NT2/D1 (cell line): ENCODE measurements at regions not wholly inside any gene's neighbourhood (a gene's known extent, or its start where the extent isn't known, plus 50 kb on each side); places are given as distances from the start of the nearest gene placed in this dataset.

Experiments
- SUZ12 ChIP-seq: IDR thresholded peaks from 2 replicates; pipeline ENCODE4 v1.6.1; 2011; ENCODE audit not compliant: insufficient read length, insufficient read depth; ENCODE audit errors: extremely low read depth
- YY1 ChIP-seq: IDR thresholded peaks from 2 replicates; pipeline ENCODE4 v1.6.1; 2011; ENCODE audit not compliant: insufficient read length, insufficient read depth
- ZNF274 ChIP-seq: IDR thresholded peaks from 2 replicates; pipeline ENCODE4 v1.6.1; 2011; ENCODE audit warnings: mild to moderate bottlenecking, low read depth, low read length

DNA sequence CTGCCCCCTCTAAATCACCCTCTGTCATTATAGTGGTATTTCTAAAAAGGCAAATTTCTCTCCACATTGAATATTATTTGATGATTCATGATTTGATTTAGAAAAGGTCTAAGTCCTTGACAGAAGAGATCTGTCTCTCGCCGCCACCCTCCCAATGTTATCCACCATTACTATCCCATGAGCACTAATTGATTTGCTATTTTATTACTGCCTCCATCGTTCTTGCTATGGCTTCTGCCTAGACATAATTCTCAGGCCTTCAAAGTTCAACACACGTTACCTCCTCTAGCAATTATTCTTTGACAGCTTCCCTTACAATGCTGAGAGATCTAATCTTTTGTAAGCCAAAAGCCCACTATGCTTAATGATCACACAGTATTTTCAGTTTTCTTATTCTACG, 507.0 kb upstream of the CHAC2 start:
- no peak for TF ChIP-seq YY1
- no peak for TF ChIP-seq ZNF274
- TF ChIP-seq SUZ12, result no peak
